ENCODE measurements at regions not wholly inside any gene's neighbourhood (a gene's known extent, or its start where the extent isn't known, plus 50 kb on each side); places are given as distances from the start of the nearest gene placed in this dataset.

- peaks cover 7% of the 10 kb centered on the region for H3K9me3 Mint-ChIP-seq
- intact Hi-C loops (cut with micrococcal nuclease) = no loop called here
- POLR2A ChIA-PET = no interaction called here
- no peak overlapping the region for H3K4me3 Mint-ChIP-seq
- H3K27me3 Mint-ChIP-seq = peaks cover 3% of the 10 kb centered on the region
- no peak overlapping the region for H3K27ac Mint-ChIP-seq
- no peaks in the 10 kb centered on the region for H3K36me3 Mint-ChIP-seq (ENCODE audit: low read depth)
- no peaks in the 10 kb centered on the region for H3K4me1 Mint-ChIP-seq (ENCODE audit: low read depth)
- TF ChIP-seq CTCF (IDR thresholded peaks at IDR 0.05) = no peak
- ATAC-seq = no peak
- CTCF ChIA-PET = no interaction called here
- no peak for DNase-seq
Observed at GRCh38 chr14:57091030-57091608, 177.6 kb downstream of the EXOC5 start.

GRCh38 chr14:57089901-57090300 lies 178.8 kb downstream of the EXOC5 start:
- intact Hi-C loops (cut with micrococcal nuclease) = no loop called here
- TF ChIP-seq CTCF (IDR thresholded peaks at IDR 0.05) = no peak
- Mint-ChIP-seq H3K4me1 (ENCODE audit: low read depth) (no peaks in the 10 kb centered on the region), H3K4me3 (no peak overlapping the region), H3K36me3 (ENCODE audit: low read depth) (no peaks in the 10 kb centered on the region), H3K27ac (no peak overlapping the region), H3K27me3 (no peaks in the 10 kb centered on the region), H3K9me3 (peaks cover 1% of the 10 kb centered on the region)
- ATAC-seq (no peak), DNase-seq (no peak)
- POLR2A ChIA-PET = no interaction called here
- CTCF ChIA-PET = no interaction called here

- Mint-ChIP-seq H3K4me1 (ENCODE audit: low read depth) (no peaks in the 10 kb centered on the region), H3K9me3 (no peaks in the 10 kb centered on the region), H3K27ac (no peak overlapping the region), H3K27me3 (peaks cover 4% of the 10 kb centered on the region), H3K36me3 (ENCODE audit: low read depth) (no peaks in the 10 kb centered on the region), H3K4me3 (no peak overlapping the region)
- no peak for TF ChIP-seq CTCF (IDR thresholded peaks at IDR 0.05)
- ATAC-seq (no peak), DNase-seq (no peak)
- ChIA-PET POLR2A (no interaction called here), CTCF (no interaction called here)
- intact Hi-C loops (cut with micrococcal nuclease) = no loop called here
Observed at GRCh38 chr14:57087841-57088240, 180.9 kb downstream of the EXOC5 start.

GRCh38 chr14:57086271-57087162 lies 182.2 kb downstream of the EXOC5 start:
- H3K27me3 Mint-ChIP-seq = peaks cover 5% of the 10 kb centered on the region
- ChIA-PET POLR2A (no interaction called here), CTCF (no interaction called here)

More at GRCh38 chr14:57086271-57087162, 182.2 kb downstream of the EXOC5 start:
- intact Hi-C loops (cut with micrococcal nuclease) = no loop called here
- ATAC-seq (no peak), DNase-seq (no peak)
- no peak for TF ChIP-seq CTCF (IDR thresholded peaks at IDR 0.05)
- H3K4me3 Mint-ChIP-seq = no peak overlapping the region
- no peak overlapping the region for H3K27ac Mint-ChIP-seq
- no peaks in the 10 kb centered on the region for H3K4me1 Mint-ChIP-seq (ENCODE audit: low read depth)
- H3K9me3 Mint-ChIP-seq = no peaks in the 10 kb centered on the region
- H3K36me3 Mint-ChIP-seq (ENCODE audit: low read depth) = no peaks in the 10 kb centered on the region

Measured in activated CD8-positive, alpha-beta T cell treated with anti-CD3 and anti-CD28 coated beads for 36 hours (primary cell).